H4 (cell line): ENCODE measurements at regions not wholly inside any gene's neighbourhood (a gene's known extent, or its start where the extent isn't known, plus 50 kb on each side); places are given as distances from the start of the nearest gene placed in this dataset.
"Not testable (repeated sequence)": the region's sequence is repeated elsewhere in the genome, so short reads cannot be mapped to it uniquely, and the experiment has no call there.

Source experiments
- DNase-seq: peaks from one replicate; pipeline ENCODE4 v3.0.0-alpha.2; 2015; ENCODE audit warnings: low spot score

GRCh38 chr6:155858906-155859305 is 403.3 kb upstream of the NOX3 start:
- not testable (repeated sequence) for DNase-seq

- DNase-seq, result no peak
Measured at GRCh38 chr6:155854787-155855186, 399.1 kb upstream of the NOX3 start.

GRCh38 chr6:155853011-155853410 is 397.4 kb upstream of the NOX3 start:
- DNase-seq, result no peak

- peak; percentile 57 for DNase-seq
Measured at GRCh38 chr6:155850408-155850841, 394.8 kb upstream of the NOX3 start.

GRCh38 chr6:155847711-155848110 is 392.1 kb upstream of the NOX3 start:
- no peak for DNase-seq

GRCh38 chr6:155837474-155837873 is 381.8 kb upstream of the NOX3 start:
- no peak for DNase-seq

GRCh38 chr6:155832596-155832995 is 377.0 kb upstream of the NOX3 start:
- DNase-seq, result peak; percentile 80

GRCh38 chr6:155830531-155830930 is 374.9 kb upstream of the NOX3 start:
- no peak for DNase-seq

GRCh38 chr6:155829646-155830045 is 374.0 kb upstream of the NOX3 start:
- no peak for DNase-seq

GRCh38 chr6:155828989-155829388 is 373.4 kb upstream of the NOX3 start:
- no peak for DNase-seq

GRCh38 chr6:155818698-155819097 is 363.1 kb upstream of the NOX3 start:
- DNase-seq, result no peak

- no peak for DNase-seq
Measured at GRCh38 chr6:155813548-155813947, 357.9 kb upstream of the NOX3 start.

- DNase-seq, result no peak
Measured at GRCh38 chr6:155807243-155807642, 351.6 kb upstream of the NOX3 start.

- no peak for DNase-seq
Measured at GRCh38 chr6:155801046-155801445, 345.4 kb upstream of the NOX3 start.

GRCh38 chr6:155798876-155799275 is 343.2 kb upstream of the NOX3 start:
- not testable (repeated sequence) for DNase-seq

GRCh38 chr6:155795173-155795796 is 339.6 kb upstream of the NOX3 start:
- DNase-seq, result no peak

- DNase-seq, result no peak
Measured at GRCh38 chr6:155791891-155792290, 336.3 kb upstream of the NOX3 start.

GRCh38 chr6:155791186-155791585 is 335.5 kb upstream of the NOX3 start:
- DNase-seq, result no peak

- DNase-seq, result no peak
Measured at GRCh38 chr6:155787168-155787567, 331.5 kb upstream of the NOX3 start.

- DNase-seq, result no peak
Measured at GRCh38 chr6:155786528-155786927, 330.9 kb upstream of the NOX3 start.

- peak; percentile 45 for DNase-seq
Measured at GRCh38 chr6:155782739-155783459, 327.3 kb upstream of the NOX3 start.

- DNase-seq, result peak; percentile 85
Measured at GRCh38 chr6:155782320-155782731, 326.7 kb upstream of the NOX3 start.

GRCh38 chr6:155779456-155779855 is 323.8 kb upstream of the NOX3 start:
- no peak for DNase-seq

- DNase-seq, result no peak
Measured at GRCh38 chr6:155778336-155778735, 322.7 kb upstream of the NOX3 start.
